ENCODE measurements at regions not wholly inside any gene's neighbourhood (a gene's known extent, or its start where the extent isn't known, plus 50 kb on each side); places are given as distances from the start of the nearest gene placed in this dataset.
"Not testable (repeated sequence)": the region's sequence is repeated elsewhere in the genome, so short reads cannot be mapped to it uniquely, and the experiment has no call there.

DNA sequence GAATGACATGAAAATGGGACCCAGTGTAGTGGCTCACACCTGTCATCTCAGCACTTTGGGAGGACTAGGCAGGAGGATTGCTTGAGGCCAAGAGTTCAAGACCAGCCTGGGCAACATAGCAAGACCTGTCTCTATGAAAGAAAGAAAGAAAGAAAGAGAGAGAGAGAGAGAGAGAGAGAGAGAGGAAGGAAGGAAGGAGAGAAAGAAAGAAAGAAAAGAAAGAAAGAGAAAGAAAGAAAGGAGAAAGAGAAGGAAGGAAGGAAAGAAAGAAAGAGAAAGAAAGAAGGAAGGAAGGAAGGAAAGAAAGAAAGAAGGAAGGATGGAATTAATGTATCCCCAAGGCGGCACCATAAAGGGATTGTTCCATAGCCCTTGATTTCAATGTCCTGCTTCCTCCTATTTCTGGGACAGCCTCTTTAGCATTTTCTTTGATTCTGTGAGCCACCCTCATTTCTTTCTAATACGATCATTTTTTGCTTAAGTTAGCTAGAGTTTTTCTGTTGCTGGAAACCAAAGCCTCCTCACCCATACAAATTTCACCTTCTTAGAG, 85.4 kb upstream of the CTNNA1 start:
- intact Hi-C loops (cut with DNase I); DNase-seq (ENCODE audit: low spot score): not testable (repeated sequence)

DNA sequence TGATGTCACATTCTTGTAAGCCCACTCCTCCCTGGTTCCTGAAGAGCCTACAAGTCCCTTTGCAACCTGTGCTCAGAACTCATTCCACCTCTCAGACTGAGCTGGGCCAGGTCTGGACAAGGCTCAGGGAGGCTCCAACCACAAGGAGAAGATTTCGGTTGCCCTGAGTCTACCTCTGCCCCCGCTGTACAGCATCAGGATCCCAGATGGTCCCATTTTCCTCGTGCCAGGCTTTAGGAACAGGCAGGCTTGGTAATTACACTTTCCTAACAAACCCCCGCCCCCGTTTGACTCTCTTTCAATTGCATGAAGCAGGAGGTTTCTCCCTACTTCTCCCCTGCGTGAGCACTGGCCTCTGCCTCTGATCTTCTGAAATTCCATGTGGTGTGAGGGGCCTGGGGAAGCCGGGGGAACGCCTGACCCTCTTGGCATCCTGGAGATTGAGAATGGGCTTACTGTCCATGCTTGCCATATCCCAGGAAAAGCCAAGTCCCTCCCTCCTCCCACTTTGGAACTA, 86.9 kb upstream of the CTNNA1 start:
- intact Hi-C loops (cut with DNase I), result no loop called here
- no peak for DNase-seq (ENCODE audit: low spot score)

DNA sequence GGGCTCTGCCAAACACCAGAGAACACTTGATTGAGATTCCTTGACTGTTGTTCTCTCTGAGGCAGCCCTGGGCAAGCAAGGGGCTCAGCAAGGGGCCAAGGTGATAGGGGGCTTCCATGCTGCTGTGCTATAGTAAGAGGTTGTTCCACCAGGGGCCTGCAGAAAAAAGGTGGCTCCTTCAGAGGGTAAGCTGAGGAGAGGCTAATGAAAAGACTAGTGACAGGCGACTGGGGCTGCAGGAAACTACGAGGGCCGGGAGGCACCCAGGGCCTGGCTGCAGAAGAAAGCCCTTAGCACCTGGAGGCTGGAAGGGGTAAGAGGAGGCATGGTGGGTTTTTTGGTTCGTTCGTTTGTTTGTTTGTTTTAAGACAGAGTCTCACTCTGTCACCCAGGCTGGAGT, 88.0 kb upstream of the CTNNA1 start:
- intact Hi-C loops (cut with DNase I), result no loop called here
- DNase-seq (ENCODE audit: low spot score), result no peak

DNA sequence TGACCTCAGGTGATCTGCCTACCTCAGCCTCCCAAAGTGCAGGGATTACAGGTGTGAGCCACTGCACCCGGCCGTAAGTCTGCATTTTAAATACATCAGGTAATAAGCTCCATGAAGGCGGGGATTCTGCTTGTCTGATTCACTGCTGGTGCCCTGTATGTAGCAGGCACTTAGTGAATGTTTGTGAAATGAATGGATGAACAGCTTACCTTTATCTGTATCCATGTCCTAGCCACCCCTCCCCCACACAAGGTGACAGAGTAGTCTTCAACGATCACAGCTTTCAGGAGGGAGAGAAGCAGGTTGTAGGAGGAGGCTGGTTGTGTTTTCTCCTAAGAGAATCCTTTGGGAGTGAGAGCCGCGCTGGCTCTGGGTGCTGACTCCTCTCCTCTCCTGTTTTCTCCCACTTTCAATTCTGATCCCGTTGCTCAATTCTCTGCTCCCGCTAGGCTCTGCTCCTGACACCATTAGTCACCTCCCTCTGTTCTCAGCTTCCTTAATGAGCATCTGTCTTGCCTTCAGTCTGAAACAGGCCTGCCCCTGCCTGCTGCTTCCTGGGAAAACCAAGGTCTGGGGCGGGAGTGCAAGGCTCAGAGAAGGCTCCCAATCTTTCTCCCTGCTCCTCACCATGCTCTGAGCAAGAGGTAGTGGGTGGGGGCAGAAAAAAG, 88.8 kb upstream of the CTNNA1 start:
- no peak for DNase-seq (ENCODE audit: low spot score)
- intact Hi-C loops (cut with DNase I), result no loop called here

DNA sequence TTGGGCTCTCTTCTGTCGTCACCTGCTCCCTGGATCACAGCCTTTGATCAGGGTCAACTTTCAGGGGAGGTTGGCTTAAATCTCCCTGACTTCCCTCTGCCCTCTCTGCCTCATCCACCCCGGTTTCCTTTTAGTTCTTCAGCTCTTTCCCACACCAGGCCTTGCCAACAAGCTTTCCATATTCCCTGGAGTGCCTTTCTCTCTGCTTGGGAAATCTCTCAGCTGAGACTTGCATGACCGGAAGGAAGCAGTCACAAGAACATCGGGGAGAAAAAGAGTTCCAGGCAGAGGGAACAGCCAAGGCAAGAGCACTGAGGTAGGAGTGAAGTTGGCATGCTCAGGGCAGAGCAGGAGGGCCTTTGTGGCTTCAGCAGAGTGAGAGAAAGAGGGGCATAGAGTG, 88.4 kb upstream of the HSPA9 start:
- no peak for DNase-seq (ENCODE audit: low spot score)

DNA sequence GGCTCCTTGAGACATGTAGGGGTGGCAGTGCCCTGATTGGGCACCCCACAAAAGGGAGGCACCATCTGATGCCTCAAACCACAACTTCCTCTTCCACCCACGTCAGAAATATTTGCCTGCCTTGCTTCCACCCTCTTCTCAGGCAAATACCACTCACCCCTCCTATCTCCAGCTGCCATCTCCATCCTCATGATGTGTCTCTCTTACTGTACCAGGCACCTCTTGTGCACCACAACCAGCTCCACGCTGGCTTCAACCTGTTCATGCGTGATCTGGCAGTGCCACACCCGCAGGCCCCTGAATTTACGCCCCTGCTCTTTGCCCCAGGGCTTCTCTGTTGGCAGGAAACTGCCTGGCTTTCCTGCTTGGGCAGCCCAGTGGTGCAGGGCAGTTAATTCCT, 87.8 kb upstream of the HSPA9 start:
- peak; percentile 40 for DNase-seq (ENCODE audit: low spot score)
- intact Hi-C loops (cut with DNase I), result no loop called here

More for the DNA sequence above, 88.4 kb upstream of the HSPA9 start:
- intact Hi-C loops (cut with DNase I), result no loop called here

DNA sequence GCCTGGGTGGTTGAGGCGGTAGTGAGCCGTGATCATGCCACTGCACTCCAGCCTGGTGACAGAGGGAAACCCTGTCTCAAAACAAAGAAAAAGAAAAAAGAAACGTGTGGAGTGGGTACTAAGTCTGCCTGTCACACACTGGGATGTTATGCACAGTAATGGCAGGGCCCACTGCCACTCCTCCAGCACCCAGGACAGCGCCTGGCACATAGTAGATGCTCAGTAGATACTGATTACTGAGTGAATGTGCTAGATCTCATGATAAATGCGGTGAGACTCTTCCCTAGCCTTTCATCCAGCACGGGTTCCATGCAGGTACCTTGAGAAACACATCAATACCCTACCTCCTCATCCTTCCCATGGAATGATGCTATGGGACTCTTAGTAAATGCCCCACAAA, 87.4 kb upstream of the HSPA9 start:
- intact Hi-C loops (cut with DNase I), result no loop called here
- peak; percentile 67 for DNase-seq (ENCODE audit: low spot score)

DNA sequence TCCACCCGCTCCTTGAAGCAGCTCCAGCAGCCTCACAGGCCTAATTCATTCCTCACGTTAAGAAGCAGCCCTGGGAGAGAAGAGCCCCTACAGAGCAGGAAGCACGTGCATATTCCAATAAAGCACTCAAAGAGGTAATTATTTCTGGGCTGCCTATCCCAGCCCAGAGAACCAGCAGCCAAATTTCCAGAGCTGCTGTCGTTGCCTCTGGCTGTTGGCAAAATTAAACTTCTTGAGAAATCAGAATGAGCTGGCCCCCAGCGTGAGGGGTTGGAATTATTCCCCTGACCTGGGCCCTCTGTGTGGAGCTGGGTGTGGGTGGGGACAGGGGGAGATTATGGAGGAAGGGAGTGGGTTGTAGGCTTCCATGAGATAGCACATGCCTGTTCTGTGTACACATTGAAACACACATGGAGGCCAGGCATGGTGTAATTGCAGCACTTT, 86.8 kb upstream of the HSPA9 start:
- peak; percentile 61 for DNase-seq (ENCODE audit: low spot score)

DNA sequence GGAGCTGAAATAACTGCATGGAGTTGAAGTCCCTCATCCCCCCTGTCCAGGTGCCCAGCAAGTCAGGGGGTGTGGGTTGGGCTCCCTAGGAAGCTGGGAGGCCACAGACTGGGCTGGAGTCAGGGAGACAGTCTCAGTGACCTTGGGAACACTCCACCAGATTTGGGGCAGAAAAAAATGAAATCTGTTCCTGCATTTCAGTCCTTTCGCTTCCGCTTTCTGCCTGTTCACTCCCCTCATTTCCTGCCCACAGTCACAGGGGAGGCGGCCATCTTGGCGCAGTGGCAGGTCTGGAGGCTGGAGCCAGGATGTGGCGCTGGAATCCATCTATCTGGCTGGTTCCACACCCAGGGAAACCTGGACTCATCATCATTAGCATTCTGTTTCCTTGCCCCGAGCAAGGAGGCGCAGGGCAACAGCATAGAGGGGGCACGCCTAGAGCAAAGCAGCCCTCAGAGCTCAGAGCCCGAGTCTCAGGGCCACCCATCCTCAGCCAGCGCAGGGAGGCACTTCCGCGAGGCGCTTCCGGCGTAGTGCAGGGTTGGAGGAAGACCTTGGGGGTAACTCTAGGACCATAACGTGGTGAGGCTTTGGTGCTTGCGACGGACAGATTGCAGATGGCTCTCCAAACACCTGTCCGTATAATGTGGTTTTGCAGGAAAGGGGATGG, 86.2 kb upstream of the HSPA9 start:
- intact Hi-C loops (cut with DNase I), result no loop called here
- DNase-seq (ENCODE audit: low spot score), result peak; percentile 78

More for the DNA sequence above, 86.8 kb upstream of the HSPA9 start:
- intact Hi-C loops (cut with DNase I), result no loop called here

DNA sequence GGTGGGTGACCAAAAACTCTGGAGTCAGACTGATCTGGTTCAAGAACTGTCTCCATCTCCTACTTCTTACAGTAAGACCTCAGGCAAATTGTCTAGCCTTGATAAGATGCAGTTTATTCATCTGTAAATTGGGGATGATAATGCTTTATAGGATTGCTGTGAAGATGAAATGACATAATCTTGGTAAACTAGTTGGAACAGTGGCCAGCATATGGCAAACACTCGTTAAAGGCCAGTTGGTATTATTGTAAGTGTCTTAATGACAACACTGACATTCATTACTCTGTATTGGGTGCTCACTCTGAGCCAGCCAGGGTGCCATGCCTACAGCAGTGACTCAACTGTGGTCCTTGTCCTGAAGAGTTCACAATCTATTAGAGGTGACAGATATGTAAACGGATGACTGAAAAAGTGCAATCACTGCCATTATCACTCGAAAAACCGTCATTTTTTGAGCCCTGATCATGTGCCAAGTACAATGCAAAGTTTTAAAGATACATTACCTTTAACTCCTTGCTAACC, 84.9 kb upstream of the HSPA9 start:
- DNase-seq (ENCODE audit: low spot score), result no peak
- intact Hi-C loops (cut with DNase I), result no loop called here

DNA sequence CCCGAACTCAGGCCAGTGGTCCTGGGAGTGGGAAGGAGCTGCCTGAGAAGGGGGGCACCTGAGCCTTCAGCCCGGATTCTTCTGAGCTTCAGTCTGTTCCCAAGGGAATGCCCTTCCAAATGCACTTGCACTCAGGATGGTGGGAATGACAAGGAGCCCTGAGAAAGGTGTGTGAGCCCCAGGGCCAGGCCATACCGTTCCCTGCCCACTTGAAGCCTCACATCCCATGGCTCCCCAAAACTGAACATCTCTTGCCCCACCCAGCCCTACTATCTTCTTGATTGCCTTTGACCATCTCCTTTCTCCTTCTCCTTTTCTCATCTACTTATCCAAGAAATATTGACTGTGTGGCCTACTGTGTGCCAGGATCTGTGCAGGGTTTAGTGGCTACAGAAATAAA, 84.4 kb upstream of the HSPA9 start:
- intact Hi-C loops (cut with DNase I), result no loop called here
- DNase-seq (ENCODE audit: low spot score), result peak; percentile 53

DNA sequence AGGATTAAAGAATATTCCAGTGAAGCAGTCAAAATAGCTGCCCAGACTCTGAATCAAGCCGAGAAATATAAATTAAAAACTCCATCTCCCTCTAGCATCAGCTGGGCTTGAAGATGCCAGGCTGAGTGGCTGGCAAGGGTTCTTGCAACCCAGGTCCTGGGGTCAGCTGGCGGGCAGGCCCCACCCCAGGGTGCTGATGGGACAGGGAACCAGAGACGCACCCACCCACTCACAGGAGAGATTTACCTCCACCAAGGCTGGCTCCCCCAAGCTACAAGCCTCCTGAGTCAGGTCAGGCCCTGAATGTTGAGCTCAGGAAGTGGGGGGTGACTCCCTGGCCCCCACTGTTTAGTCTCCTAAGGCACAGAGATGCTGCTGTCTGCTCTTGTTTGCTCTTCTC, 83.9 kb upstream of the HSPA9 start:
- intact Hi-C loops (cut with DNase I), result no loop called here

DNA sequence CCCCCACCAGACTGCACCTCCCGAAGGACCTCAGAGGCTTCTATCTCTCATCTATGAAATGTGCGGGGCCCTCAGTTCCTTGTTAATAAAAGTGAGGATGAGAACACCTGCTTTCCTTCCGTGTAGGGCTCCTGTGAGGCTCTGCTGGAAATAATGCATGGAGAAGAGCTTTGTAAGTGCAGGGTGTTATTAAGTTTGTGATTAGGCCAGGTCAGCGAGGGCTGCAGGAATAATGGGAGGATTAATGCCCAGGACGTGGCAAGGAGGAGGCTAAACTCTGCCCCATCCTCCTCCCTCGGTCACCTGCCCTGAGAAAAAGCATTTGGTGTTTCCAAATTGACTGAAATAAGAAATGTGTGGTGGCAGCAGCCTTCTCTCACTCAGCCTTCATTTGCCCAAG, 83.5 kb upstream of the HSPA9 start:
- intact Hi-C loops (cut with DNase I), result no loop called here
- peak; percentile 17 for DNase-seq (ENCODE audit: low spot score)

More for the DNA sequence above, 83.9 kb upstream of the HSPA9 start:
- DNase-seq (ENCODE audit: low spot score), result peak; percentile 37

DNA sequence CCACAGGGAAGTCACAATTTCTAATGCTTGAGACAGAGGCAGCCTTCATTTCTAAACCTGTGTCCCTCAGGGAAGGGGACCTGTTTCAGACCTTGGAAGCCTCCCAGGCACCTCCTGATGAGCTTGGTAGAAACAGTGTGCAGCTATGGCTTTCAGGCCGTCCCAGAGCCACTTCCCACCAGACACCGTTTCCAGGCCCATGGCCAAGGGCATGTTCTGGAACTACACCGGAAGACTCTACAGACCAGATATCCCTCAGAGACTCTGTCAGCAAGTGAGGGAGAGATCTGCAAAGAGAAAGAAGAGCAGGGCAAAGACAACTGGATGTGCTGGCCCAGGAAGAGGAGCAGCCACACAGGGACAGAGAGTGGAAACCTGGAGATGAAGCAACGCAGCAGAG, 82.2 kb upstream of the HSPA9 start:
- no peak for DNase-seq (ENCODE audit: low spot score)
- intact Hi-C loops (cut with DNase I), result no loop called here

DNA sequence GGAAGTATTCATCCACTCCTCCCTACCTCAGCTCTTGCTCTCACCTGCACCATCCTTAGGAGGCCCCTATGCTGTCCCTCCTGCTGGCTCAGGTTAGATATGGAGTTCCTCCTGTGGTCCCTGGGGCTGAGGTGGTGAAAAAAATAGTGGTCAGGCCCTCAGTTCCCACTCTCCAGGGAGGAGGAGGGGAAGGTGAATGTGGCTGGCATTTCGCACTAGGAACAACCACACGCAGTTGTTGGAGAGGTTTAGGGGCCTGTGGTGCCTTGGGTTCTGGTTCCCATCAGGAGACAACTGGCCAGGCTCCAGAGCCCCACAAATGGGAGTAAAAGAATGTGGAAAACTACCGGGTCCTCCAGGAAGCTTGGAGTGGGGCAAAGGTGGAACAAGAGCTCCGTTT, 81.7 kb upstream of the HSPA9 start:
- intact Hi-C loops (cut with DNase I), result no loop called here
- DNase-seq (ENCODE audit: low spot score), result peak; percentile 29

DNA sequence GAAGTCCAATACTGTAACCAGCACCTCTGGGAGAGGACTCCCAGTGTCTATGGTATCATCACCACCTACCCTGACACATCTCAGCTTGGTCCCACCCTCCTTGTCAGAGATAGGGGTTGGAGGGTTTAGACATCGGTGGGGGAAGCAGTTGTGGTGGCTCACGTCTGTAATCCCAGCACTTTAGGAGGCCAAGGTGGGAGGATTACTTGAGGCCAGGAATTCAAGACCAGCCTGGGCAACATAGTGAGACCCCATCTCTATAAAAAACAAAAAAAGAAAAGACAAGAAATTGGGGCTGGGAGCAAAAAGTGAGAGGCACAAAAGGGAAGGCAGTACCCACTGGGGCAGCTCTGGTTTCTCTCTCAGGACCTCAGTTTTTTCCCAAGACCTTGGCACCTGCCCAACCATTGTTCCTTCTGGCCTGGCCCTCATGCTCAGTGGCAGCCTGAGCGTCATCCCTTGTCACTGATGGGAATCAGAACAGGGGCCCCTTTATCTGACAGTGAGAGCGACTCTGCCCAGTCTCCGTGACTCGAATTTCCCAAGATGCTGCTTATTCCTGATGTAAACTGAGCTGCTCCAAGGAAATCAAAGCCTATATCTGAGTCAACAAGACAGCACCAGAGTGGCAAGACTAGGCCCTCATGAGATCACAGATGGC, 80.5 kb upstream of the HSPA9 start:
- intact Hi-C loops (cut with DNase I), result no loop called here
- DNase-seq (ENCODE audit: low spot score), result peak; percentile 64

DNA sequence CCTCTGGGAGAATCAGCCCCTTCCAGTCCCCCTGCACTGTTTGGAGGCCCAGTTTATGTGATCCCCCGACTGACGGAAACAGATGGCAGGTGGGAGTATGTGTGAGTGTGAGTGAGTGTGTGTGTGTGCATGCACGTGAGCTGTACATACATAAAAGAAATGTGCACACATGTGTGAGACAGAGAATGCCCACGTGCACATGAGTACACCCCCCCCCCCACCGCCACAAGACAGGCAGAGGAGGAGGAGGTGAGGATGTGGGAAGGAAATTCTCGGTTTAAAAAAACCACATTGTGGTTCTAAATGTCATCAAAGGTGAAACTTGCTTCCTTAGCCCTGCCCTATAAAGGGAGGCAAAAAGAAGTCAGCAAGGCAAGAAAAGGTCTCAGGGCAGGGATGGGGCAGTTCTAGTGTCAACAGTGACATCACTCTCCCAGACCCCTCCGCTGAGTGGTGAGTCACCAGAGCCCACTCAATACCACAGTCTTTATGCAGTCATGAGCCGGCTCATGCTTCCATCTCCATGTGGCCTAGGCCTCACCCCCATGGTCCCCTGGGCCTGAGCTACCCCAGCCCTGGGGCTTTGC, 79.2 kb upstream of the HSPA9 start:
- peak; percentile 50 for DNase-seq (ENCODE audit: low spot score)
- intact Hi-C loops (cut with DNase I), result no loop called here

DNA sequence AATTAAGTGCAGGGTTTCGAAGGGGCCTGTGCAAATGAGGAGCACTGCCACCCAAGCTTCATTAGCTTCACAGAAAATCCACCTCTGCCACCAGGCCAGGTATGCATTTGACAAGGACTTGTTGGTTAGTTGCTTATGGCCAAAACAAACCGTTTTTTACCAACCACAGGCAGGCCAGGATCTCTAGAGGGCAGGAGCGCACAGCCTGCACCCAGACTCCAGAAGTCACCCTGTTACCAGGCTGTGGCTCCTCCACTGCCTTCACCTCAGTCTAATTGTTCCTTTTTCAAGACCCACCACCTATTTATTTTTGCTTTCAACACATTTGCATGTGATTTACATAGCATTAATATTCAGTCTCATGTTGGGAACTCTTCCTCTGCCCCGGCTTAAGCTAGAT, 78.3 kb upstream of the HSPA9 start:
- intact Hi-C loops (cut with DNase I), result no loop called here
- DNase-seq (ENCODE audit: low spot score), result no peak

DNA sequence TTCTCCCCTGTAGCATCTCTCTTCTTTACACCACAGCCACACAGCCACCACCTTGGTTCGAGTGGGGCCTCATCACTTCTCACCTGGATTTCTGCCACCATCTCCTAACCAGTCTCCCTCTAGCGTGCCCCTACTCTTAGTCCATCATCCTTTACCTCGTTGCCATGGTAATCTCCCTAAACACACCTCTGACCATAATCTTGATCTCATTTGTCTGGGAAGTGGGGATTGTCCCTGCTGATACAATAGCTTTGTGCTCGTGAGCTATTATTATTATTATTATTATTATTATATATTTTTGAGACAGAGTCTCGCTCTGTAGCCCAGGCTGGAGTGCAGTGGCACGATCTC, 76.5 kb upstream of the HSPA9 start:
- no peak for DNase-seq (ENCODE audit: low spot score)
- intact Hi-C loops (cut with DNase I), result no loop called here

Measured in posterior vena cava (tissue), 2 donors.